ENCODE measurements at regions not wholly inside any gene's neighbourhood (a gene's known extent, or its start where the extent isn't known, plus 50 kb on each side); places are given as distances from the start of the nearest gene placed in this dataset.

GRCh38 chr7:25520516-25520915, 292.2 kb upstream of the NPVF start:
- H3K9ac ChIP-seq (ENCODE audit: low read depth in 1 of 2, low read length in 2 of 2): no peak overlapping the region
- H3K9me3 ChIP-seq (ENCODE audit: control insufficient read depth in 1 of 2, low read length in 2 of 2): no peaks in the 10 kb centered on the region
- no peak overlapping the region for H3K27ac ChIP-seq (ENCODE audit: low read depth, low read length)
- no peaks in the 10 kb centered on the region for H3K4me1 ChIP-seq (ENCODE audit: control insufficient read depth in 1 of 2, insufficient read depth in 2 of 2, low read length in 2 of 2)
- H3K4me3 ChIP-seq (ENCODE audit: low read depth in 1 of 2, low read length in 2 of 2): no peak overlapping the region
- H3K27me3 ChIP-seq (ENCODE audit: control insufficient read depth in 1 of 2, insufficient read depth in 2 of 2, low read length in 2 of 2): peaks cover 0 to 2% of the 10 kb centered on the region in 2 donors
- no peaks in the 10 kb centered on the region for H3K36me3 ChIP-seq (ENCODE audit: control insufficient read depth in 1 of 2, insufficient read depth in 2 of 2, low read length in 2 of 2)

- H3K9ac ChIP-seq (ENCODE audit: low read depth in 1 of 2, low read length in 2 of 2): no peak overlapping the region
- no peaks in the 10 kb centered on the region for H3K36me3 ChIP-seq (ENCODE audit: control insufficient read depth in 1 of 2, insufficient read depth in 2 of 2, low read length in 2 of 2)
- no peaks in the 10 kb centered on the region for H3K4me1 ChIP-seq (ENCODE audit: control insufficient read depth in 1 of 2, insufficient read depth in 2 of 2, low read length in 2 of 2)
- H3K27ac ChIP-seq (ENCODE audit: low read depth, low read length): no peak overlapping the region
- no peak overlapping the region for H3K4me3 ChIP-seq (ENCODE audit: low read depth in 1 of 2, low read length in 2 of 2)
- H3K9me3 ChIP-seq (ENCODE audit: control insufficient read depth in 1 of 2, low read length in 2 of 2): no peaks in the 10 kb centered on the region
- H3K27me3 ChIP-seq (ENCODE audit: control insufficient read depth in 1 of 2, insufficient read depth in 2 of 2, low read length in 2 of 2): peaks cover 0 to 2% of the 10 kb centered on the region in 2 donors
Observed at GRCh38 chr7:25521236-25521635, 292.9 kb upstream of the NPVF start.

- H3K36me3 ChIP-seq (ENCODE audit: control insufficient read depth in 1 of 2, insufficient read depth in 2 of 2, low read length in 2 of 2): no peaks in the 10 kb centered on the region
- H3K27ac ChIP-seq (ENCODE audit: low read depth, low read length): no peak overlapping the region
- no peak overlapping the region for H3K9ac ChIP-seq (ENCODE audit: low read depth in 1 of 2, low read length in 2 of 2)
- H3K27me3 ChIP-seq (ENCODE audit: control insufficient read depth in 1 of 2, insufficient read depth in 2 of 2, low read length in 2 of 2): peaks cover 0 to 2% of the 10 kb centered on the region in 2 donors
- H3K9me3 ChIP-seq (ENCODE audit: control insufficient read depth in 1 of 2, low read length in 2 of 2): no peaks in the 10 kb centered on the region
- H3K4me1 ChIP-seq (ENCODE audit: control insufficient read depth in 1 of 2, insufficient read depth in 2 of 2, low read length in 2 of 2): no peaks in the 10 kb centered on the region
- H3K4me3 ChIP-seq (ENCODE audit: low read depth in 1 of 2, low read length in 2 of 2): no peak overlapping the region
Observed at GRCh38 chr7:25522727-25523126, 294.4 kb upstream of the NPVF start.

GRCh38 chr7:25527665-25528170, 299.4 kb upstream of the NPVF start:
- Histone ChIP-seq H3K27ac (ENCODE audit: low read depth, low read length) (no peak overlapping the region), H3K4me3 (ENCODE audit: low read depth in 1 of 2, low read length in 2 of 2) (no peak overlapping the region), H3K27me3 (ENCODE audit: control insufficient read depth in 1 of 2, insufficient read depth in 2 of 2, low read length in 2 of 2) (no peaks in the 10 kb centered on the region), H3K9me3 (ENCODE audit: control insufficient read depth in 1 of 2, low read length in 2 of 2) (no peaks in the 10 kb centered on the region), H3K4me1 (ENCODE audit: control insufficient read depth in 1 of 2, insufficient read depth in 2 of 2, low read length in 2 of 2) (no peaks in the 10 kb centered on the region), H3K36me3 (ENCODE audit: control insufficient read depth in 1 of 2, insufficient read depth in 2 of 2, low read length in 2 of 2) (no peaks in the 10 kb centered on the region), H3K9ac (ENCODE audit: low read depth in 1 of 2, low read length in 2 of 2) (no peak overlapping the region)

- no peak overlapping the region for H3K9ac ChIP-seq (ENCODE audit: low read depth in 1 of 2, low read length in 2 of 2)
- H3K4me3 ChIP-seq (ENCODE audit: low read depth in 1 of 2, low read length in 2 of 2): no peak overlapping the region
- H3K9me3 ChIP-seq (ENCODE audit: control insufficient read depth in 1 of 2, low read length in 2 of 2): no peaks in the 10 kb centered on the region
- no peak overlapping the region for H3K27ac ChIP-seq (ENCODE audit: low read depth, low read length)
- no peaks in the 10 kb centered on the region for H3K27me3 ChIP-seq (ENCODE audit: control insufficient read depth in 1 of 2, insufficient read depth in 2 of 2, low read length in 2 of 2)
- no peaks in the 10 kb centered on the region for H3K36me3 ChIP-seq (ENCODE audit: control insufficient read depth in 1 of 2, insufficient read depth in 2 of 2, low read length in 2 of 2)
- no peaks in the 10 kb centered on the region for H3K4me1 ChIP-seq (ENCODE audit: control insufficient read depth in 1 of 2, insufficient read depth in 2 of 2, low read length in 2 of 2)
Observed at GRCh38 chr7:25529320-25529719, 301.0 kb upstream of the NPVF start.

- H3K9ac ChIP-seq (ENCODE audit: low read depth in 1 of 2, low read length in 2 of 2): no peak overlapping the region
- no peaks in the 10 kb centered on the region for H3K36me3 ChIP-seq (ENCODE audit: control insufficient read depth in 1 of 2, insufficient read depth in 2 of 2, low read length in 2 of 2)
- H3K4me1 ChIP-seq (ENCODE audit: control insufficient read depth in 1 of 2, insufficient read depth in 2 of 2, low read length in 2 of 2): no peaks in the 10 kb centered on the region
- peaks cover 3 to 4% of the 10 kb centered on the region in 2 donors for H3K27me3 ChIP-seq (ENCODE audit: control insufficient read depth in 1 of 2, insufficient read depth in 2 of 2, low read length in 2 of 2)
- H3K27ac ChIP-seq (ENCODE audit: low read depth, low read length): no peak overlapping the region
- no peaks in the 10 kb centered on the region for H3K9me3 ChIP-seq (ENCODE audit: control insufficient read depth in 1 of 2, low read length in 2 of 2)
- H3K4me3 ChIP-seq (ENCODE audit: low read depth in 1 of 2, low read length in 2 of 2): no peak overlapping the region
Observed at GRCh38 chr7:25536851-25537250, 308.6 kb upstream of the NPVF start.

GRCh38 chr7:25537662-25538375, 309.5 kb upstream of the NPVF start:
- no peaks in the 10 kb centered on the region for H3K36me3 ChIP-seq (ENCODE audit: control insufficient read depth in 1 of 2, insufficient read depth in 2 of 2, low read length in 2 of 2)
- no peak overlapping the region for H3K9ac ChIP-seq (ENCODE audit: low read depth in 1 of 2, low read length in 2 of 2)
- peaks cover 4 to 7% of the 10 kb centered on the region in 2 donors for H3K27me3 ChIP-seq (ENCODE audit: control insufficient read depth in 1 of 2, insufficient read depth in 2 of 2, low read length in 2 of 2)
- no peaks in the 10 kb centered on the region for H3K9me3 ChIP-seq (ENCODE audit: control insufficient read depth in 1 of 2, low read length in 2 of 2)
- H3K4me1 ChIP-seq (ENCODE audit: control insufficient read depth in 1 of 2, insufficient read depth in 2 of 2, low read length in 2 of 2): no peaks in the 10 kb centered on the region
- no peak overlapping the region for H3K4me3 ChIP-seq (ENCODE audit: low read depth in 1 of 2, low read length in 2 of 2)
- no peak overlapping the region for H3K27ac ChIP-seq (ENCODE audit: low read depth, low read length)

GRCh38 chr7:25541094-25541821, 313.0 kb upstream of the NPVF start:
- Histone ChIP-seq H3K9ac (ENCODE audit: low read depth in 1 of 2, low read length in 2 of 2) (no peak overlapping the region), H3K27ac (ENCODE audit: low read depth, low read length) (no peak overlapping the region), H3K4me3 (ENCODE audit: low read depth in 1 of 2, low read length in 2 of 2) (no peak overlapping the region), H3K9me3 (ENCODE audit: control insufficient read depth in 1 of 2, low read length in 2 of 2) (no peaks in the 10 kb centered on the region), H3K27me3 (ENCODE audit: control insufficient read depth in 1 of 2, insufficient read depth in 2 of 2, low read length in 2 of 2) (peaks cover 12 to 25% of the 10 kb centered on the region in 2 donors), H3K4me1 (ENCODE audit: control insufficient read depth in 1 of 2, insufficient read depth in 2 of 2, low read length in 2 of 2) (no peaks in the 10 kb centered on the region), H3K36me3 (ENCODE audit: control insufficient read depth in 1 of 2, insufficient read depth in 2 of 2, low read length in 2 of 2) (no peaks in the 10 kb centered on the region)

GRCh38 chr7:25541877-25542276, 313.6 kb upstream of the NPVF start:
- H3K27ac ChIP-seq (ENCODE audit: low read depth, low read length): no peak overlapping the region
- no peak overlapping the region for H3K9ac ChIP-seq (ENCODE audit: low read depth in 1 of 2, low read length in 2 of 2)
- no peak overlapping the region for H3K4me3 ChIP-seq (ENCODE audit: low read depth in 1 of 2, low read length in 2 of 2)
- H3K36me3 ChIP-seq (ENCODE audit: control insufficient read depth in 1 of 2, insufficient read depth in 2 of 2, low read length in 2 of 2): no peaks in the 10 kb centered on the region
- no peaks in the 10 kb centered on the region for H3K4me1 ChIP-seq (ENCODE audit: control insufficient read depth in 1 of 2, insufficient read depth in 2 of 2, low read length in 2 of 2)
- H3K27me3 ChIP-seq (ENCODE audit: control insufficient read depth in 1 of 2, insufficient read depth in 2 of 2, low read length in 2 of 2): peaks cover 12 to 27% of the 10 kb centered on the region in 2 donors
- H3K9me3 ChIP-seq (ENCODE audit: control insufficient read depth in 1 of 2, low read length in 2 of 2): no peaks in the 10 kb centered on the region

- Histone ChIP-seq H3K9ac (ENCODE audit: low read depth in 1 of 2, low read length in 2 of 2) (no peak overlapping the region), H3K4me3 (ENCODE audit: low read depth in 1 of 2, low read length in 2 of 2) (no peak overlapping the region), H3K27ac (ENCODE audit: low read depth, low read length) (no peak overlapping the region), H3K27me3 (ENCODE audit: control insufficient read depth in 1 of 2, insufficient read depth in 2 of 2, low read length in 2 of 2) (peaks cover 12 to 27% of the 10 kb centered on the region in 2 donors), H3K4me1 (ENCODE audit: control insufficient read depth in 1 of 2, insufficient read depth in 2 of 2, low read length in 2 of 2) (no peaks in the 10 kb centered on the region), H3K9me3 (ENCODE audit: control insufficient read depth in 1 of 2, low read length in 2 of 2) (no peaks in the 10 kb centered on the region), H3K36me3 (ENCODE audit: control insufficient read depth in 1 of 2, insufficient read depth in 2 of 2, low read length in 2 of 2) (no peaks in the 10 kb centered on the region)
Observed at GRCh38 chr7:25543210-25543609, 314.9 kb upstream of the NPVF start.
